WTC11 (cell line): ENCODE measurements at regions not wholly inside any gene's neighbourhood (a gene's known extent, or its start where the extent isn't known, plus 50 kb on each side); places are given as distances from the start of the nearest gene placed in this dataset.

Experiments
- ATAC-seq: fragments of 200-7000 bp; cut with Tn5 transposase; 2 replicates; pipeline ENCODE4 v1.10.0; 2021; ENCODE audit warnings: mild to moderate bottlenecking, moderate library complexity
- CTCF ChIA-PET: fragments of 300-600 bp; sonication (Branson Sonifier 250); formaldehyde crosslinking; loops from one replicate; lab custom pipeline; 2021; ENCODE audit warnings: antibody characterized with exemption; lab: Charles Lee
- POLR2A ChIA-PET: fragments of 350-600 bp; sonication (Branson Sonifier 250); formaldehyde crosslinking; loops from one replicate; lab custom pipeline; 2021; ENCODE audit warnings: antibody characterized with exemption; lab: Charles Lee
- DNase-seq: peaks from one replicate; pipeline ENCODE4 v3.0.0; 2021; ENCODE audit warnings: low spot score
- H3K27ac Mint-ChIP-seq: 2 replicates; pipeline ENCODE4 v1.8.0; 2021; ENCODE audit warnings: mixed read lengths
- H3K27me3 Mint-ChIP-seq: 2 replicates; pipeline ENCODE4 v1.8.0; 2021; ENCODE audit warnings: low read depth, mild to moderate bottlenecking, moderate library complexity, mixed read lengths
- H3K36me3 Mint-ChIP-seq: 2 replicates; pipeline ENCODE4 v1.8.0; 2021; ENCODE audit warnings: mixed read lengths
- H3K4me1 Mint-ChIP-seq: 2 replicates; pipeline ENCODE4 v1.8.0; 2022; ENCODE audit warnings: mixed read lengths
- H3K4me3 Mint-ChIP-seq: 2 replicates; pipeline ENCODE4 v1.8.0; 2021; ENCODE audit warnings: mild to moderate bottlenecking, moderate library complexity, mixed read lengths
- H3K9me3 Mint-ChIP-seq: 2 replicates; pipeline ENCODE4 v1.8.0; 2021; ENCODE audit warnings: mixed read lengths
- AR ChIP-seq: fragments of 250-450 bp; sonication (Bioruptor Pico); IDR thresholded peaks from 2 replicates; pipeline ENCODE4 v1.9.0; 2021; ENCODE audit warnings: mild to moderate bottlenecking
- CBFB ChIP-seq: sonication (generic); formaldehyde crosslinking; IDR thresholded peaks from 2 replicates; pipeline ENCODE4 v1.8.1; 2022; ENCODE audit warnings: mild to moderate bottlenecking, low read depth, missing genetic modification reagents
- CREB1 ChIP-seq: sonication (generic); formaldehyde crosslinking; IDR thresholded peaks from 2 replicates; pipeline ENCODE4 v1.8.0; 2023; ENCODE audit warnings: mild to moderate bottlenecking, missing genetic modification reagents
- CREM ChIP-seq: sonication (generic); formaldehyde crosslinking; IDR thresholded peaks from 2 replicates; pipeline ENCODE4 v1.8.1; 2022; ENCODE audit warnings: mild to moderate bottlenecking, missing genetic modification reagents, moderate library complexity
- E2F1 ChIP-seq: sonication (generic); formaldehyde crosslinking; IDR thresholded peaks from 2 replicates; pipeline ENCODE4 v1.8.0; 2022; ENCODE audit warnings: mild to moderate bottlenecking, missing genetic modification reagents
- EMX1 ChIP-seq: fragments of 250-450 bp; sonication (Bioruptor Pico); IDR thresholded peaks from 2 replicates; pipeline ENCODE4 v1.8.0; 2021; ENCODE audit warnings: mild to moderate bottlenecking
- ERG ChIP-seq: fragments of 250-450 bp; sonication (Bioruptor Pico); IDR thresholded peaks from 2 replicates; pipeline ENCODE4 v1.8.0; 2021; ENCODE audit warnings: mild to moderate bottlenecking
- ETV6 ChIP-seq: sonication (generic); formaldehyde crosslinking; IDR thresholded peaks from 2 replicates; pipeline ENCODE4 v1.8.1; 2022; ENCODE audit warnings: mild to moderate bottlenecking, missing genetic modification reagents
- FOXJ3 ChIP-seq: sonication (generic); formaldehyde crosslinking; IDR thresholded peaks from 2 replicates; pipeline ENCODE4 v1.9.0; 2021; ENCODE audit warnings: missing genetic modification reagents, mild to moderate bottlenecking, borderline replicate concordance
- FOXP1 ChIP-seq: sonication (generic); formaldehyde crosslinking; IDR thresholded peaks from 2 replicates; pipeline ENCODE4 v1.8.0; 2022; ENCODE audit warnings: missing genetic modification reagents, mild to moderate bottlenecking, moderate library complexity, borderline replicate concordance
- GRHL2 ChIP-seq: fragments of 250-450 bp; sonication (Bioruptor Pico); IDR thresholded peaks from 2 replicates; pipeline ENCODE4 v1.8.0; 2022; ENCODE audit warnings: mild to moderate bottlenecking, moderate library complexity; ENCODE audit not compliant: insufficient replicate concordance, severe bottlenecking
- HMGA2 ChIP-seq: fragments of 250-450 bp; sonication (Bioruptor Pico); IDR thresholded peaks from 2 replicates; pipeline ENCODE4 v1.4.0; 2021; ENCODE audit warnings: mild to moderate bottlenecking, moderate library complexity
- IRF2 ChIP-seq: sonication (generic); formaldehyde crosslinking; IDR thresholded peaks from 2 replicates; pipeline ENCODE4 v1.8.0; 2022; ENCODE audit warnings: low read depth, missing genetic modification reagents, borderline replicate concordance
- JAZF1 ChIP-seq: fragments of 250-450 bp; sonication (Bioruptor Pico); IDR thresholded peaks from 2 replicates; pipeline ENCODE4 v1.9.0; 2021; ENCODE audit warnings: moderate library complexity, mild to moderate bottlenecking, inconsistent platforms
- MYBL2 ChIP-seq: sonication (generic); formaldehyde crosslinking; IDR thresholded peaks from 2 replicates; pipeline ENCODE4 v1.8.1; 2023; ENCODE audit warnings: mild to moderate bottlenecking, moderate library complexity, missing genetic modification reagents
- PREB ChIP-seq: sonication (generic); formaldehyde crosslinking; IDR thresholded peaks from 2 replicates; pipeline ENCODE4 v1.8.1; 2022; ENCODE audit warnings: mild to moderate bottlenecking, missing genetic modification reagents, moderate library complexity, borderline replicate concordance
- RORB ChIP-seq: fragments of 250-450 bp; sonication (Bioruptor Pico); IDR thresholded peaks from 2 replicates; pipeline ENCODE4 v1.9.0; 2021; ENCODE audit warnings: mild to moderate bottlenecking
- SOX15 ChIP-seq: fragments of 250-450 bp; sonication (Bioruptor Pico); IDR thresholded peaks from 2 replicates; pipeline ENCODE4 v1.9.0; 2021; ENCODE audit warnings: mild to moderate bottlenecking
- STAT6 ChIP-seq: sonication (generic); formaldehyde crosslinking; conservative IDR thresholded peaks from 2 replicates; pipeline ENCODE4 v1.8.1; 2023; ENCODE audit warnings: mild to moderate bottlenecking, low read depth, missing genetic modification reagents, moderate library complexity
- TP53 ChIP-seq: sonication (generic); formaldehyde crosslinking; IDR thresholded peaks from 2 replicates; pipeline ENCODE4 v1.8.1; 2023; ENCODE audit warnings: mild to moderate bottlenecking, missing genetic modification reagents
- ZBTB43 ChIP-seq: sonication (generic); formaldehyde crosslinking; IDR thresholded peaks from 2 replicates; pipeline ENCODE4 v1.8.1; 2023; ENCODE audit warnings: mild to moderate bottlenecking, missing genetic modification reagents
- ZNF317 ChIP-seq: sonication (generic); formaldehyde crosslinking; IDR thresholded peaks from 2 replicates; pipeline ENCODE4 v1.8.1; 2023; ENCODE audit warnings: low read depth, mild to moderate bottlenecking, moderate library complexity, missing genetic modification reagents, borderline replicate concordance
- ZNF671 ChIP-seq: fragments of 250-450 bp; sonication (Bioruptor Pico); IDR thresholded peaks from 2 replicates; pipeline ENCODE4 v1.8.0; 2021; ENCODE audit warnings: mild to moderate bottlenecking

- Mint-ChIP-seq H3K36me3 (no peaks in the 10 kb centered on the region), H3K27ac (no peak overlapping the region), H3K4me1 (no peaks in the 10 kb centered on the region), H3K4me3 (no peak overlapping the region), H3K27me3 (peaks cover 4% of the 10 kb centered on the region; the same call in 1 of the 2 replicates), H3K9me3 (peaks cover 9% of the 10 kb centered on the region)
- TF ChIP-seq TP53 (CRISPR knock-in tag) (no peak), EMX1 (CRISPR knock-in tag) (no peak), MYBL2 (no peak), IRF2 (CRISPR knock-in tag) (no peak), E2F1 (CRISPR knock-in tag) (no peak), CREM (CRISPR knock-in tag) (no peak), STAT6 (CRISPR knock-in tag) (no peak), SOX15 (CRISPR knock-in tag) (no peak), ZNF317 (CRISPR knock-in tag) (no peak), AR (no peak), FOXP1 (CRISPR knock-in tag) (no peak), CBFB (CRISPR knock-in tag) (no peak), GRHL2 (CRISPR knock-in tag) (no peak), CREB1 (CRISPR knock-in tag) (no peak), ZNF671 (CRISPR knock-in tag) (no peak), JAZF1 (no peak)
- no peak for DNase-seq
- CTCF ChIA-PET, result interaction anchor here (0.5 kb wide), 1 partner anchor 226 kb away, joined by 3 read pairs; the partner anchor contains the start of gene NSG2
- POLR2A ChIA-PET, result no interaction called here
- ATAC-seq, result no peak
These were observed 225.8 kb downstream of the NSG2 start for GRCh38 chr5:174271316-174271715.

GRCh38 chr5:174272671-174273070 is 227.2 kb downstream of the NSG2 start:
- Mint-ChIP-seq H3K4me3 (no peak overlapping the region), H3K27ac (no peak overlapping the region), H3K9me3 (peaks cover 17% of the 10 kb centered on the region), H3K4me1 (no peaks in the 10 kb centered on the region), H3K36me3 (no peaks in the 10 kb centered on the region), H3K27me3 (peaks cover 4% of the 10 kb centered on the region; the same call in 1 of the 2 replicates)
- ATAC-seq, result no peak
- no peak for DNase-seq
- ChIA-PET CTCF (interaction anchor here (1.5 kb wide), 1 partner anchor 39 kb away, joined by 3 read pairs; no protein-coding TSS in a partner anchor), POLR2A (no interaction called here)
- TF ChIP-seq HMGA2 (CRISPR knock-in tag) (no peak), ETV6 (CRISPR knock-in tag) (no peak), CBFB (CRISPR knock-in tag) (no peak), ERG (no peak), CREM (CRISPR knock-in tag) (no peak), RORB (CRISPR knock-in tag) (no peak), AR (no peak), PREB (CRISPR knock-in tag) (no peak), FOXJ3 (CRISPR knock-in tag) (no peak), JAZF1 (no peak), FOXP1 (CRISPR knock-in tag) (no peak), ZBTB43 (CRISPR knock-in tag) (no peak)
